Neuronal stem cell (in vitro differentiated cells): ENCODE measurements at regions not wholly inside any gene's neighbourhood (a gene's known extent, or its start where the extent isn't known, plus 50 kb on each side); places are given as distances from the start of the nearest gene placed in this dataset.
A peak's percentile ranks its signal among the peaks of the same experiment; 100 is the strongest.

Experiments
- DNase-seq: peaks from one replicate; pipeline ENCODE4 v3.0.0-alpha.2; 2013; ENCODE audit warnings: low spot score
- H2AFZ ChIP-seq: one replicate; pipeline ENCODE4 v1.6.1; 2013; ENCODE audit warnings: mild to moderate bottlenecking, low read length, inconsistent platforms
- H2AK5ac ChIP-seq: 2 replicates; pipeline ENCODE4 v1.6.1; 2013; ENCODE audit warnings: low read depth, mild to moderate bottlenecking, inconsistent platforms, low read length, moderate library complexity, mixed read lengths
- H2BK120ac ChIP-seq: 2 replicates; pipeline ENCODE4 v1.6.1; 2013; ENCODE audit warnings: low read depth, mild to moderate bottlenecking, inconsistent platforms, low read length, moderate library complexity, mixed read lengths
- H2BK12ac ChIP-seq: one replicate; pipeline ENCODE4 v1.6.1; 2013; ENCODE audit warnings: low read length, inconsistent platforms
- H2BK15ac ChIP-seq: 2 replicates; pipeline ENCODE4 v1.6.1; 2013; ENCODE audit warnings: mild to moderate bottlenecking, low read length, inconsistent platforms, mixed read lengths
- H2BK5ac ChIP-seq: one replicate; pipeline ENCODE4 v1.6.1; 2013; ENCODE audit warnings: inconsistent platforms, mild to moderate bottlenecking, low read length, moderate library complexity
- H3K14ac ChIP-seq: one replicate; pipeline ENCODE4 v1.6.1; 2013; ENCODE audit warnings: low read length, inconsistent platforms
- H3K18ac ChIP-seq: 2 replicates; pipeline ENCODE4 v1.6.1; 2013; ENCODE audit warnings: low read length, inconsistent platforms
- H3K23ac ChIP-seq: 2 replicates; pipeline ENCODE4 v1.6.1; 2013; ENCODE audit warnings: low read depth, mild to moderate bottlenecking, mixed read lengths, low read length, inconsistent platforms; ENCODE audit not compliant: poor library complexity
- H3K27ac ChIP-seq: replicated peaks from 3 replicates; pipeline ENCODE4 v1.5.1; 2013; ENCODE audit warnings: low read length, inconsistent platforms
- H3K27me3 ChIP-seq, 3 experiments: 2 replicates each; pipeline ENCODE4 v1.6.1; 2013; ENCODE audit warnings: low read length in 3 of 3, mild to moderate bottlenecking in 2 of 3, inconsistent platforms in 1 of 3, low read depth in 1 of 3, mixed read lengths in 1 of 3, moderate library complexity in 1 of 3; ENCODE audit not compliant: control insufficient read depth in 3 of 3, insufficient read depth in 3 of 3
- H3K36me3 ChIP-seq, 2 donors: replicated peaks in 1 of 2; 2 replicates each; pipeline ENCODE4 v1.6.1; 2013; ENCODE audit warnings: low read length in 2 of 2; ENCODE audit not compliant: control insufficient read depth in 2 of 2, insufficient read depth in 2 of 2
- H3K4ac ChIP-seq: 2 replicates; pipeline ENCODE4 v1.6.1; 2013; ENCODE audit warnings: inconsistent platforms, mild to moderate bottlenecking, low read length, moderate library complexity
- H3K4me1 ChIP-seq, 2 donors: 1 replicate in 1 of 2; 2 replicates in 1 of 2; pipeline ENCODE4 v1.6.1; 2013; ENCODE audit warnings: low read length in 2 of 2, low read depth in 1 of 2; ENCODE audit not compliant: control insufficient read depth in 2 of 2, insufficient read depth in 1 of 2
- H3K4me2 ChIP-seq: one replicate; pipeline ENCODE4 v1.6.1; 2013; ENCODE audit warnings: mild to moderate bottlenecking, low read length, inconsistent platforms; ENCODE audit not compliant: insufficient read depth, poor library complexity, severe bottlenecking
- H3K4me3 ChIP-seq, 2 donors: 2 replicates each; pipeline ENCODE4 v1.5.1; 2013; ENCODE audit warnings: low read length in 2 of 2, mild to moderate bottlenecking in 2 of 2, inconsistent platforms in 1 of 2, moderate library complexity in 1 of 2
- H3K79me1 ChIP-seq: one replicate; pipeline ENCODE4 v1.6.1; 2013; ENCODE audit warnings: low read depth, mild to moderate bottlenecking, inconsistent platforms, low read length, moderate library complexity
- H3K9ac ChIP-seq: one replicate; pipeline ENCODE4 v1.6.1; 2013; ENCODE audit warnings: mild to moderate bottlenecking, low read depth, low read length, inconsistent platforms; ENCODE audit not compliant: poor library complexity
- H3K9me3 ChIP-seq, 2 donors: replicated peaks in 1 of 2; 2 replicates each; pipeline versions ENCODE3 to v1.6.1; 2013; ENCODE audit warnings: low read length in 2 of 2, mild to moderate bottlenecking in 2 of 2, inconsistent platforms in 1 of 2, low read depth in 1 of 2, mixed read lengths in 1 of 2, moderate library complexity in 1 of 2; ENCODE audit not compliant: control insufficient read depth in 2 of 2, insufficient read depth in 1 of 2
- H4K8ac ChIP-seq: one replicate; pipeline ENCODE4 v1.6.1; 2013; ENCODE audit warnings: low read depth, mild to moderate bottlenecking, inconsistent platforms, low read length, moderate library complexity
- H4K91ac ChIP-seq: one replicate; pipeline ENCODE4 v1.6.1; 2013; ENCODE audit warnings: low read length, low read depth, mild to moderate bottlenecking, inconsistent platforms; ENCODE audit not compliant: poor library complexity
- WGBS, 2 donors: extraction: QIAGEN DNeasy Blood & Tissue Kit; methylation state at CpG; one replicate each; pipeline ENCODE4 v1.1.7; 2013; ENCODE audit warnings: missing lambda C conversion rate in 2 of 2, mixed read lengths in 1 of 2; ENCODE audit not compliant: insufficient read length in 2 of 2, insufficient replicate concordance in 1 of 2; ENCODE audit errors: extremely low coverage in 2 of 2; 5-methylcytosine and 5-hydroxymethylcytosine counted together

- Histone ChIP-seq H3K14ac (no peak overlapping the region), H3K36me3 (no peaks in the 10 kb centered on the region), H2AK5ac (no peak overlapping the region), H2BK12ac (no peak overlapping the region), H3K18ac (no peak overlapping the region), H3K4me1 (peaks cover 2 to 3% of the 10 kb centered on the region in 2 donors), H4K8ac (no peak overlapping the region), H4K91ac (no peak overlapping the region), H3K9me3 (no peaks in the 10 kb centered on the region), H2BK120ac (no peak overlapping the region), H3K79me1 (no peaks in the 10 kb centered on the region), H2AFZ (no peak overlapping the region), H3K9ac (no peak overlapping the region), H2BK5ac (no peak overlapping the region), H3K27me3 (no peaks in the 10 kb centered on the region), H3K27ac (no peak overlapping the region), H3K23ac (no peak overlapping the region), H3K4me3 (no peak overlapping the region), H2BK15ac (no peak overlapping the region), H3K4ac (no peak overlapping the region), H3K4me2 (no peak overlapping the region)
- WGBS, 2 donors: no CpG with 5 or more reads among the region's 3 CpGs
- no peak for DNase-seq
Observed at GRCh38 chr14:40581264-40581663, 1025.4 kb upstream of the LRFN5 start.

- Histone ChIP-seq H3K79me1 (no peaks in the 10 kb centered on the region), H2BK12ac (no peak overlapping the region), H3K9me3 (no peaks in the 10 kb centered on the region), H4K91ac (no peak overlapping the region), H3K27me3 (no peaks in the 10 kb centered on the region), H2BK5ac (no peak overlapping the region), H3K4me2 (no peak overlapping the region), H3K14ac (no peak overlapping the region), H3K18ac (no peak overlapping the region), H3K4me1 (peaks cover 2 to 3% of the 10 kb centered on the region in 2 donors), H3K4ac (no peak overlapping the region), H2AK5ac (no peak overlapping the region), H3K23ac (no peak overlapping the region), H2BK120ac (no peak overlapping the region), H2AFZ (peak overlapping the region; percentile 86), H3K4me3 (no peak overlapping the region), H3K9ac (no peak overlapping the region), H3K27ac (no peak overlapping the region), H3K36me3 (no peaks in the 10 kb centered on the region), H4K8ac (no peak overlapping the region), H2BK15ac (no peak overlapping the region)
- no CpG with 5 or more reads among the region's 4 CpGs for WGBS, 2 donors
- DNase-seq: no peak
Observed at GRCh38 chr14:40576880-40577478, 1029.7 kb upstream of the LRFN5 start.

- H3K4ac ChIP-seq: no peak overlapping the region
- no peak overlapping the region for H4K8ac ChIP-seq
- H3K27ac ChIP-seq: no peak overlapping the region
- H3K4me3 ChIP-seq: no peak overlapping the region
- H2BK120ac ChIP-seq: no peak overlapping the region
- no peak overlapping the region for H3K18ac ChIP-seq
- no peak overlapping the region for H2BK5ac ChIP-seq
- H3K27me3 ChIP-seq: no peaks in the 10 kb centered on the region
- no peak overlapping the region for H4K91ac ChIP-seq
- H2BK12ac ChIP-seq: no peak overlapping the region
- no peak overlapping the region for H3K23ac ChIP-seq
- H3K14ac ChIP-seq: no peak overlapping the region
- no peak overlapping the region for H3K4me2 ChIP-seq
- H2AK5ac ChIP-seq: no peak overlapping the region
- no peaks in the 10 kb centered on the region for H3K9me3 ChIP-seq
- no peaks in the 10 kb centered on the region for H3K79me1 ChIP-seq
- peaks cover 0 to 2% of the 10 kb centered on the region in 2 donors for H3K4me1 ChIP-seq
- peak overlapping the region; percentile 68 for H2AFZ ChIP-seq
- no peak overlapping the region for H3K9ac ChIP-seq
- no CpG with 5 or more reads among the region's 3 CpGs for WGBS, 2 donors
- no peak for DNase-seq
- no peak overlapping the region for H2BK15ac ChIP-seq
- H3K36me3 ChIP-seq: no peaks in the 10 kb centered on the region
Observed at GRCh38 chr14:40574780-40575179, 1031.9 kb upstream of the LRFN5 start.

GRCh38 chr14:40525314-40525713 is 1081.4 kb upstream of the LRFN5 start:
- Histone ChIP-seq H3K9ac (no peak overlapping the region), H3K23ac (no peak overlapping the region), H2BK15ac (no peak overlapping the region), H2AFZ (peak overlapping the region; percentile 67), H3K4me1 (peaks cover 0 to 4% of the 10 kb centered on the region in 2 donors), H3K4me3 (no peak overlapping the region), H3K18ac (no peak overlapping the region), H3K9me3 (no peaks in the 10 kb centered on the region), H3K4ac (no peak overlapping the region), H3K14ac (no peak overlapping the region), H2BK12ac (no peak overlapping the region), H3K79me1 (no peaks in the 10 kb centered on the region), H2BK5ac (no peak overlapping the region), H3K4me2 (no peak overlapping the region), H2BK120ac (no peak overlapping the region), H3K27me3 (no peaks in the 10 kb centered on the region), H3K27ac (no peak overlapping the region), H4K8ac (no peak overlapping the region), H2AK5ac (no peak overlapping the region), H4K91ac (no peak overlapping the region), H3K36me3 (no peaks in the 10 kb centered on the region)
- DNase-seq: no peak
- no CpG with 5 or more reads among the region's 1 CpG for WGBS, 2 donors
